Duodenal mucosa (tissue), 2 donors: ENCODE measurements at regions not wholly inside any gene's neighbourhood (a gene's known extent, or its start where the extent isn't known, plus 50 kb on each side); places are given as distances from the start of the nearest gene placed in this dataset.

ENCODE experiments used
- H3K27ac ChIP-seq: one replicate; pipeline ENCODE4 v1.7.0; 2013; ENCODE audit warnings: low read depth, low read length
- H3K27me3 ChIP-seq, 2 donors: one replicate each; pipeline ENCODE4 v1.7.0; 2013; ENCODE audit warnings: low read length in 2 of 2, control low read depth in 1 of 2; ENCODE audit not compliant: insufficient read depth in 2 of 2, control insufficient read depth in 1 of 2
- H3K36me3 ChIP-seq, 2 donors: one replicate each; pipeline ENCODE4 v1.7.0; 2013; ENCODE audit warnings: low read length in 2 of 2, control low read depth in 1 of 2; ENCODE audit not compliant: insufficient read depth in 2 of 2, control insufficient read depth in 1 of 2
- H3K4me1 ChIP-seq, 2 donors: one replicate each; pipeline ENCODE4 v1.7.0; 2013; ENCODE audit warnings: low read length in 2 of 2, control low read depth in 1 of 2; ENCODE audit not compliant: insufficient read depth in 2 of 2, control insufficient read depth in 1 of 2
- H3K4me3 ChIP-seq, 2 donors: one replicate each; pipeline ENCODE4 v1.7.0; 2013; ENCODE audit warnings: low read length in 2 of 2, low read depth in 1 of 2
- H3K9ac ChIP-seq, 2 donors: one replicate each; pipeline ENCODE4 v1.7.0; 2013; ENCODE audit warnings: low read length in 2 of 2, low read depth in 1 of 2
- H3K9me3 ChIP-seq, 2 donors: one replicate each; pipeline ENCODE4 v1.7.0; 2013; ENCODE audit warnings: low read length in 2 of 2, control low read depth in 1 of 2; ENCODE audit not compliant: control insufficient read depth in 1 of 2

GRCh38 chr3:81043660-81044199 is 717.7 kb downstream of the GBE1 start:
- H3K9ac ChIP-seq, result no peak overlapping the region
- H3K27ac ChIP-seq, result no peak overlapping the region
- H3K4me1 ChIP-seq, result no peaks in the 10 kb centered on the region
- H3K4me3 ChIP-seq, result no peak overlapping the region
- H3K36me3 ChIP-seq, result no peaks in the 10 kb centered on the region
- H3K27me3 ChIP-seq, result no peaks in the 10 kb centered on the region
- H3K9me3 ChIP-seq, result no peaks in the 10 kb centered on the region

- no peak overlapping the region for H3K4me3 ChIP-seq
- H3K9me3 ChIP-seq, result no peaks in the 10 kb centered on the region
- H3K27me3 ChIP-seq, result no peaks in the 10 kb centered on the region
- no peaks in the 10 kb centered on the region for H3K36me3 ChIP-seq
- no peak overlapping the region for H3K27ac ChIP-seq
- H3K4me1 ChIP-seq, result no peaks in the 10 kb centered on the region
- no peak overlapping the region for H3K9ac ChIP-seq
Measured at GRCh38 chr3:81043009-81043408, 718.4 kb downstream of the GBE1 start.

GRCh38 chr3:81041331-81041730 is 720.1 kb downstream of the GBE1 start:
- Histone ChIP-seq H3K36me3 (no peaks in the 10 kb centered on the region), H3K27ac (no peak overlapping the region), H3K9me3 (no peaks in the 10 kb centered on the region), H3K9ac (no peak overlapping the region), H3K4me1 (no peaks in the 10 kb centered on the region), H3K4me3 (no peak overlapping the region), H3K27me3 (no peaks in the 10 kb centered on the region)

- Histone ChIP-seq H3K27me3 (no peaks in the 10 kb centered on the region), H3K27ac (no peak overlapping the region), H3K4me3 (no peak overlapping the region), H3K9ac (no peak overlapping the region), H3K9me3 (no peaks in the 10 kb centered on the region), H3K4me1 (no peaks in the 10 kb centered on the region), H3K36me3 (no peaks in the 10 kb centered on the region)
Measured at GRCh38 chr3:81040107-81040506, 721.3 kb downstream of the GBE1 start.

DNA sequence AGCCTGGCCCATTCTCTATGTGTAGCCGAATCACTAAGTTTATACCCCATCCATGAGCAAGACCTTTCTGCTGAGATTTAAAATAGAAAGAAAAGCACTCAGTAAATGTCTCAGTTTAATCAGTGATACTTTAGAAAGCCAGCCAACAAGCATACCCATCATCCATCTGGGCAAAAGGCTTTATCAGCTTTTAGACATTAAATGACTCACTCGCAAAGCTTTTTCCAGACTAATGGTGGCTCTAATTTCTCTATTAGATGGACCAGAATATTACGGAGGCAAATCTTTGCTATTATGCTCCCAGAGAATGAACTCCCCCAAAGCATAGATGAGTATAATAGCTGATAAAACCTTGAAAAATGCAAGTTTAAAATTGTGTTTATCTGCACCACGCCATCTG is 727.8 kb downstream of the GBE1 start:
- no peaks in the 10 kb centered on the region for H3K4me1 ChIP-seq
- H3K27me3 ChIP-seq, result no peaks in the 10 kb centered on the region
- H3K27ac ChIP-seq, result no peak overlapping the region
- H3K9me3 ChIP-seq, result no peaks in the 10 kb centered on the region
- no peaks in the 10 kb centered on the region for H3K36me3 ChIP-seq
- no peak overlapping the region for H3K4me3 ChIP-seq
- H3K9ac ChIP-seq, result no peak overlapping the region

DNA sequence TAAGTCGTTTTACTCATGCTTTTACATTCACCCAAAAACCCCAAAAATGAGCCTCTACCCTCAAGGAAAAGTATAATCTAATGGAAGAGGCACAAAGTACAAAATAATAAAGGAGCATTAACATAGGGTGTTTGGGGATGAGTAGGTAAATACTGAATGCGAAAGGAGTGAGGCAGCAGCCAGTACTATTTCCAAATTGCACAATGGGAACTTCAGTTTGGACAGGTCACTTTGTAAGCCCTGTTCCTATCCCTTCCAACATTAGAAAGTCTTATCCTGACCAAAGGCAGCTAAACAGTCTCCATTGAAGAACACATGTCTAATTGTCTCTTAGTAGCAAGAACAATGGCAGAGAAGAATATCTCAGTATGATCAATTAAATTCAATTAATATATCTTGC is 728.3 kb downstream of the GBE1 start:
- no peak overlapping the region for H3K27ac ChIP-seq
- H3K27me3 ChIP-seq, result no peaks in the 10 kb centered on the region
- no peak overlapping the region for H3K4me3 ChIP-seq
- H3K4me1 ChIP-seq, result no peaks in the 10 kb centered on the region
- H3K9ac ChIP-seq, result no peak overlapping the region
- no peaks in the 10 kb centered on the region for H3K36me3 ChIP-seq
- no peaks in the 10 kb centered on the region for H3K9me3 ChIP-seq

- Histone ChIP-seq H3K4me1 (no peaks in the 10 kb centered on the region), H3K9ac (no peak overlapping the region), H3K36me3 (no peaks in the 10 kb centered on the region), H3K4me3 (no peak overlapping the region), H3K27me3 (no peaks in the 10 kb centered on the region), H3K9me3 (no peaks in the 10 kb centered on the region), H3K27ac (no peak overlapping the region)
Measured at GRCh38 chr3:81029861-81030260, 731.6 kb downstream of the GBE1 start.

- no peaks in the 10 kb centered on the region for H3K27me3 ChIP-seq
- H3K27ac ChIP-seq, result no peak overlapping the region
Measured at GRCh38 chr3:81027344-81027743, 734.1 kb downstream of the GBE1 start.

DNA sequence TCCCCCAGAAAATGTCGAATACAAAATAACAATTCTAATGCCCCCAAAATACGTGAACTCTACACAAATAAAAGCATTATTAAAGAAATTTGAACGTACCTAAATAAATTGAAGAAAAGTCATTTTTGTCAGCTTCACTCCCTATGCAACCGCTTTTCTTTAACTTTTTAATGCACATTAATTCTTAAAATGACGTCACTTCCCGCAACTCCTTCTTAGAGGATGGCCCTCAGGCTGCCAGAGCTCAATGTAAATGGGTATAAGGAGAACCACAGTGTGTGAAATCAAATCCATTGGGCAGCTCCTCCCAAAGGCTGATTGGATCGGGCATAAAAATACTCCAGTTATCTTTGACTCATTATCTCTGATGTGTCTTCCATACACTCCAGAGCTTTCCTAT is 736.9 kb downstream of the GBE1 start:
- H3K9me3 ChIP-seq, result no peaks in the 10 kb centered on the region
- H3K36me3 ChIP-seq, result no peaks in the 10 kb centered on the region
- H3K27ac ChIP-seq, result no peak overlapping the region
- H3K27me3 ChIP-seq, result no peaks in the 10 kb centered on the region
- H3K4me1 ChIP-seq, result no peaks in the 10 kb centered on the region
- no peak overlapping the region for H3K9ac ChIP-seq
- H3K4me3 ChIP-seq, result no peak overlapping the region

More at GRCh38 chr3:81027344-81027743, 734.1 kb downstream of the GBE1 start:
- H3K4me3 ChIP-seq, result no peak overlapping the region
- no peaks in the 10 kb centered on the region for H3K4me1 ChIP-seq
- no peak overlapping the region for H3K9ac ChIP-seq
- no peaks in the 10 kb centered on the region for H3K36me3 ChIP-seq
- H3K9me3 ChIP-seq, result no peaks in the 10 kb centered on the region

- Histone ChIP-seq H3K27ac (no peak overlapping the region), H3K9ac (no peak overlapping the region), H3K4me3 (no peak overlapping the region), H3K4me1 (no peaks in the 10 kb centered on the region), H3K36me3 (no peaks in the 10 kb centered on the region), H3K27me3 (no peaks in the 10 kb centered on the region), H3K9me3 (no peaks in the 10 kb centered on the region)
Measured at GRCh38 chr3:81022339-81022738, 739.1 kb downstream of the GBE1 start.

DNA sequence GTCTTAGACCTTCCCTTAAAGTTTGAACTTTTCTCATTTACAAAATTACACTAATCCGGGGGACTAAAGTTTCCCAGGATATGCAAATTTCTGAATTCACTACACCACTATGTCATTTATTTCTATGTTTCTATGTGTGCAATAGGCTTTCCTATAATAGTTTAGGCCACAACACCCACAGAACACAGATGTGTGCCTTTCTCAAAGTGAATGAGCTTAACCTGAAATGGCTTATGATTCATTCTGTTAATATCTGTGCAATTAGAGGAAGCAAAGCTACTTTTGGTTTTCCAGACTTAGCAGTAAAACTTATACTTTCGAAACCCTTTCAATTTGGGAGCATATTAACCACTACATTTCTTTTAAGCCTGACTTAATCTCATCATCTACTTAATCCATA is 748.1 kb downstream of the GBE1 start:
- H3K27ac ChIP-seq, result no peak overlapping the region
- no peaks in the 10 kb centered on the region for H3K4me1 ChIP-seq
- H3K27me3 ChIP-seq, result no peaks in the 10 kb centered on the region
- no peak overlapping the region for H3K9ac ChIP-seq
- H3K9me3 ChIP-seq, result no peaks in the 10 kb centered on the region
- H3K36me3 ChIP-seq, result no peaks in the 10 kb centered on the region
- no peak overlapping the region for H3K4me3 ChIP-seq
